ENCODE measurements at regions not wholly inside any gene's neighbourhood (a gene's known extent, or its start where the extent isn't known, plus 50 kb on each side); places are given as distances from the start of the nearest gene placed in this dataset.

DNA sequence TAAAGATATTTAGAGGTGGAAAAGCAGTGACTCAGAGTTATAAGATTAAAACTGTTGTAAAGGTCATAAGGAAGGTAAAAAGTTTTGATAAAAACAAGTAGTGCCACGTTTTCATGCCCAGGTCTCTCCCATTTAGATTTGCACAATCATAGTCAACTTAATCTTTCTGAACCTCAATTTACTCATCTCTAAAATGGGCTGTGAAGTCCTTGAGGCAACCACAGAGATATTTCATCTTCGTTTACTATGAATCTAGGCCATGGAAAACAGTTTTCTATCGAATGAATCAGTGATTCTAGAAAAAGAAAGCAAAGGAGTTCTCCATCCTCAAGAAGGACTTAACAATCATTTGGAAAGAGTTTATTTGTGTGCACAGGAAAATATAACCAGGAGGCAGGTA is 190.2 kb downstream of the EDN1 start:
- Histone ChIP-seq H3K79me2 (ENCODE audit: low read depth) (no peaks in the 10 kb centered on the region), H3K4me1 (peaks cover 10% of the 10 kb centered on the region), H3K27ac (no peak overlapping the region), H3K4me2 (no peak overlapping the region), H4K20me1 (ENCODE audit: low read depth) (no peaks in the 10 kb centered on the region), H3K9me3 (ENCODE audit: low read depth) (no peaks in the 10 kb centered on the region), H3K9ac (no peak overlapping the region), H3K27me3 (no peaks in the 10 kb centered on the region), H3K36me3 (no peaks in the 10 kb centered on the region), H3K4me3 (no peak overlapping the region), H3F3A (ENCODE audit: low read depth) (no peaks in the 10 kb centered on the region), H2AFZ (replicated peaks) (no peak overlapping the region)
- H3K27me3 Mint-ChIP-seq (ENCODE audit: insufficient read depth, low read depth): no peaks in the 10 kb centered on the region
- no peak for DNase-seq (ENCODE audit: low spot score)
- no peak overlapping the region for H3K4me3 Mint-ChIP-seq
- no peaks in the 10 kb centered on the region for H3K9me3 Mint-ChIP-seq
- H3K36me3 Mint-ChIP-seq: no peaks in the 10 kb centered on the region
- no peak overlapping the region for H3K27ac Mint-ChIP-seq
- no peaks in the 10 kb centered on the region for H3K4me1 Mint-ChIP-seq
- TF ChIP-seq, protein P1, sequence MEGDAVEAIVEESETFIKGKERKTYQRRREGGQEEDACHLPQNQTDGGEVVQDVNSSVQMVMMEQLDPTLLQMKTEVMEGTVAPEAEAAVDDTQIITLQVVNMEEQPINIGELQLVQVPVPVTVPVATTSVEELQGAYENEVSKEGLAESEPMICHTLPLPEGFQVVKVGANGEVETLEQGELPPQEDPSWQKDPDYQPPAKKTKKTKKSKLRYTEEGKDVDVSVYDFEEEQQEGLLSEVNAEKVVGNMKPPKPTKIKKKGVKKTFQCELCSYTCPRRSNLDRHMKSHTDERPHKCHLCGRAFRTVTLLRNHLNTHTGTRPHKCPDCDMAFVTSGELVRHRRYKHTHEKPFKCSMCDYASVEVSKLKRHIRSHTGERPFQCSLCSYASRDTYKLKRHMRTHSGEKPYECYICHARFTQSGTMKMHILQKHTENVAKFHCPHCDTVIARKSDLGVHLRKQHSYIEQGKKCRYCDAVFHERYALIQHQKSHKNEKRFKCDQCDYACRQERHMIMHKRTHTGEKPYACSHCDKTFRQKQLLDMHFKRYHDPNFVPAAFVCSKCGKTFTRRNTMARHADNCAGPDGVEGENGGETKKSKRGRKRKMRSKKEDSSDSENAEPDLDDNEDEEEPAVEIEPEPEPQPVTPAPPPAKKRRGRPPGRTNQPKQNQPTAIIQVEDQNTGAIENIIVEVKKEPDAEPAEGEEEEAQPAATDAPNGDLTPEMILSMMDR (IDR thresholded peaks at IDR 0.05): no peak
- TF ChIP-seq EZH2 (IDR thresholded peaks at IDR 0.05) (no peak), EZH2phosphoT487 (IDR thresholded peaks at IDR 0.05) (no peak)

DNA sequence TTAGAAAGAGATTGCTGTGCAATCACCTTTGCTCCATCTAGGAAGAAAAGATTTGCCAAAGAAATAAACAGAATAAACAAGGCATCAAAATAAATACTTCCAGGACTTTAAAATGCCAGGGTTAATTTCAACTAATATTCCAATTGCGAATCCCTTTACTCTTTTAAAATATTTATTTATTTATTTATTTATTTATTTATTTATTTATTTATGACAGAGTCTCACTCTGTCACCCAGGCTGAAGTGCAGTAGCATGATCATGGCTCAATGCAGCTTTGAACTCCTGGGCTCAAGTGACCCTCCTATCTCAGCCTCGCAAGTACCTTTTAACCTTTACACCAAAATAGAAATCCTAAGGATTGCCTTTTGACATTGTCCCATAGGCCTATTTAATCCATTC is 191.1 kb downstream of the EDN1 start:
- Mint-ChIP-seq H3K4me1 (no peaks in the 10 kb centered on the region), H3K27ac (no peak overlapping the region), H3K36me3 (no peaks in the 10 kb centered on the region), H3K4me3 (no peak overlapping the region), H3K27me3 (ENCODE audit: insufficient read depth, low read depth) (no peaks in the 10 kb centered on the region), H3K9me3 (no peaks in the 10 kb centered on the region)
- Histone ChIP-seq H3K27me3 (no peaks in the 10 kb centered on the region), H3K4me3 (no peak overlapping the region), H3K36me3 (no peaks in the 10 kb centered on the region), H3K79me2 (ENCODE audit: low read depth) (no peaks in the 10 kb centered on the region), H2AFZ (replicated peaks) (no peak overlapping the region), H3K27ac (no peak overlapping the region), H4K20me1 (ENCODE audit: low read depth) (no peaks in the 10 kb centered on the region), H3K4me2 (no peak overlapping the region), H3K4me1 (peaks cover 10% of the 10 kb centered on the region), H3K9ac (no peak overlapping the region), H3K9me3 (ENCODE audit: low read depth) (no peaks in the 10 kb centered on the region), H3F3A (ENCODE audit: low read depth) (no peaks in the 10 kb centered on the region)
- DNase-seq (ENCODE audit: low spot score): no peak
- TF ChIP-seq, protein P1 (IDR thresholded peaks at IDR 0.05): no peak
- TF ChIP-seq EZH2phosphoT487 (IDR thresholded peaks at IDR 0.05) (no peak), EZH2 (IDR thresholded peaks at IDR 0.05) (no peak)

DNA sequence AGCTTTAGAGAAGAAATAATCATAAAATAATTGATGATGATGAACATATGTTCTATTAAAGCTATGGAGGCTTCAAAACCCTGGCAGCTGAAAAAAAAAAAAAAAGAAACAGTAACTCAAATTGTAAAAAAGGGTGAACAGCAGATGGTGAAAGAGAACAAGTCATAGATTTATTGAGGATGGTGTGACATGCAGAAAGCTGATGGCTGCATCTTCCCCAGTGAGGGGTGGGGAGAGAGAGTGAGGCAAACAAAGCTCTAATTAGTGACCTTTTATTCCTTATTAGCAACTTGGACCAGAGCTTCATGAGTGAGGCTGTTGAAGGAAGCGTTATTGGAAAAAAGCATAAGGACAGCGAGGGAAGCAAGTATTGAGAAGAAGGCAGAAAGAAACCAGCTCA is 191.7 kb downstream of the EDN1 start:
- peak overlapping the region; percentile 94 for H2AFZ ChIP-seq (replicated peaks)
- no peaks in the 10 kb centered on the region for H3K9me3 Mint-ChIP-seq
- H3K9ac ChIP-seq: no peak overlapping the region
- no peaks in the 10 kb centered on the region for H3K36me3 Mint-ChIP-seq
- no peaks in the 10 kb centered on the region for H3K79me2 ChIP-seq (ENCODE audit: low read depth)
- H3K4me1 Mint-ChIP-seq: no peaks in the 10 kb centered on the region
- peaks cover 10% of the 10 kb centered on the region for H3K4me1 ChIP-seq
- H3K27me3 ChIP-seq: no peaks in the 10 kb centered on the region
- H3K36me3 ChIP-seq: no peaks in the 10 kb centered on the region
- H3K27me3 Mint-ChIP-seq (ENCODE audit: insufficient read depth, low read depth): no peaks in the 10 kb centered on the region
- H3K27ac ChIP-seq: no peak overlapping the region
- no peak for DNase-seq (ENCODE audit: low spot score)
- TF ChIP-seq, protein P1 (IDR thresholded peaks at IDR 0.05): no peak
- TF ChIP-seq EZH2phosphoT487 (IDR thresholded peaks at IDR 0.05) (no peak), EZH2 (IDR thresholded peaks at IDR 0.05) (no peak)
- H3F3A ChIP-seq (ENCODE audit: low read depth): no peaks in the 10 kb centered on the region
- H3K4me3 Mint-ChIP-seq: no peak overlapping the region
- H3K4me3 ChIP-seq: no peak overlapping the region
- H3K9me3 ChIP-seq (ENCODE audit: low read depth): no peaks in the 10 kb centered on the region
- no peak overlapping the region for H3K27ac Mint-ChIP-seq
- no peak overlapping the region for H3K4me2 ChIP-seq
- no peaks in the 10 kb centered on the region for H4K20me1 ChIP-seq (ENCODE audit: low read depth)
